ENCODE measurements at regions not wholly inside any gene's neighbourhood (a gene's known extent, or its start where the extent isn't known, plus 50 kb on each side); places are given as distances from the start of the nearest gene placed in this dataset.
"Not testable (repeated sequence)": the region's sequence is repeated elsewhere in the genome, so short reads cannot be mapped to it uniquely, and the experiment has no call there.

DNA sequence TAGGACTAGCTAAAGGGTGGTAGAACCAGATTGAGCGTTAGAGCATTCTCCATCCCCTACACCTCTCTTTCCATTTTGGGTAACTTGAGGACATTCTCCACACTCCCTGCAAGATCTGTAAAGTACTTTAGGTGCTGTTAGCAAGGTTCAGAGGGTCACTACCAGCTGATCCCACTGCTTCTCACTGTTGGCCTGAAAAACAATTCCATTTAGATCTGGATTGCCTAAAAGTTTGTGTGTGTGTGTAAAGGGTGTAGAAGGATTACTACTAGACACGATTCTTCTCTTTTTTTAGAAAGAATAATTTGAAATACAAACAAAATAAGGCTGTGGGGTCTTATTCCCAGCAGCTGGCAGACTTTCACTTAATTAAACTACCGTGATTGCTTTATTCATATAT lies 95.1 kb upstream of the TMEM178A start:
- no peak for DNase-seq (ENCODE audit: low read depth in 1 of 2, low spot score in 1 of 2)

DNA sequence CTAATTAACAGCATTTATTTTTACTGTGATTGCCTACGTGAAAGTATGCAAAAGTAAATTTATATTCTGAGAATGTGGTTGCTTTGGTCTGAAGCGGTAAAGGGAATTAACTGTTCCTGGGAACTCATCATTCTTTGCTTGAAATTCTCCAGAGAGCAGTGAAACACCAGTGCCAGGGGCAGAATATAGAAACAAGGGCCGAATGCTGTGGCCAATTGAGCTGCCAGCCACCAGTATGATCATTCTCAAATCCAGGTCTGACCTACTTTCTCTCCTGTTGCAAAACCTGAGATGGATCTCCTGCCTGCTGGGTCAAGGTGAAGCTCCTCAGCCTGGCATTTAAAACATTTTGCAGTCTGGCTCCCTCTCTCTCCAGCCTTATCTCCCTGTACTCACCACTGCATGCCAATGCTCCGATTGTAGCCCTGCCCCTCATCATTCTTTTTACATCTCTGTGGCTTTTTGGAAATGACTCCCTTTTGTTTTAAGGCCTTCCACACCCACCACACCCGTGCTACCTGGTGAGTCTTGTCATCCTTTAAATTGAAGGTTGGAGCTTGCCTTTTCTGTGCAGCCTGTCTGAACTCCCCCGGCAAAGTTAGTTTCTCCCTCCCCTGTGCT lies 94.5 kb upstream of the TMEM178A start:
- DNase-seq (ENCODE audit: low read depth in 1 of 2, low spot score in 1 of 2) = no peak

DNA sequence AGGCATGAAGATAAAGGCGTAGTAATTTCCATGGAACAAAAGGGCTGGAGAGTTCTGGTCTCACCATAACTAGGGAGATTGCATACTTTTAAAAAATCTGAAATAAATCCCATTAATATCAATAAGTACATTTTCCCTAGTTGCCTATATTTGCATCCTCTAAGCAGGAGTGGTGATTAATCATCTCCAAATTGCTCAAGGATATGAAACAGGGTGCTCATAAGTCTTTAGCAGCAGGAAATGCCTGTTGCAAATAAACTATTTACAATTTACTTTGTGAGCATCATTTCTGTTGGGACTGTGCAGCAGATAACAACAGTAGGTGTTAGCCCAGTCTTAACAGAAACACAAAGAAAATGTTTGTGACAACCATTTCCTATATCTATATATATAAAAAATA lies 92.4 kb upstream of the TMEM178A start:
- DNase-seq (ENCODE audit: low read depth in 1 of 2, low spot score in 1 of 2) = no peak

DNA sequence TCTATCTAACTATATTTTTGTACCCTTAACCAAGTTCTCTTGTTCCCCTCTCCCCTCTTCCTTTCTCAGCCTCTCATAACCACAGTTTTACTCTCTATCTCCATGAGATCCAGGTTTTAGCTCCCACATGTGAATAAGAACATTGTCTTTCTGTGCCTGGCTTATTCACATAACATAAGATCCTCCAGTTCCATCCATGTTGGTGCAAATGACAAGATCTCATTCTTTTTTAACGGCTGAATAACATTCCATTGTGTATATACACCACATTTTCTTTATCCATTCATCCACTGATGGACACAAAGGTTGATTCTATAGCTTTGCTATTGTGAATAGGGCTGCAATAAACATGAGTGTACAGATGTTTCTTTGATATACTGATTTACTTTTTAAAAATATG lies 83.9 kb upstream of the TMEM178A start:
- DNase-seq (ENCODE audit: low read depth in 1 of 2, low spot score in 1 of 2) = no peak

DNA sequence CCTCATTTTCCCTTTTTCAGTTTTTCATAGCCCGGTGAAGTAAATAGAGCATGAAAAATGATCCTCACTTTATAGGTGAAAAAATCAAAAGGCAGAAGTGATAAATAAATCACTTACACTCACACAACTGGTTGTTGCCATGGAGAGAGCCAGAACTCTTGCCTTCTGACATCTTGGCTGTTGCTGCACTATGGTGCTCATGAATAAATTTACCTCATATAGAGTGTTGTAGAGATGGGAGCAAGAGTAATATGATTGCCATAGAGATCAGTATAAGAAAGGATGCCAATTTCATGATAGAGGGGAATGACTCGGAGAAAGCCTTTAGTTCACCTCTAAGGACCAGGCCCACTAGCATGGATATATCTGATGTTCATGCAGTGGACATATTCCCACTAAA lies 82.5 kb upstream of the TMEM178A start:
- DNase-seq (ENCODE audit: low read depth in 1 of 2, low spot score in 1 of 2) = no peak

DNA sequence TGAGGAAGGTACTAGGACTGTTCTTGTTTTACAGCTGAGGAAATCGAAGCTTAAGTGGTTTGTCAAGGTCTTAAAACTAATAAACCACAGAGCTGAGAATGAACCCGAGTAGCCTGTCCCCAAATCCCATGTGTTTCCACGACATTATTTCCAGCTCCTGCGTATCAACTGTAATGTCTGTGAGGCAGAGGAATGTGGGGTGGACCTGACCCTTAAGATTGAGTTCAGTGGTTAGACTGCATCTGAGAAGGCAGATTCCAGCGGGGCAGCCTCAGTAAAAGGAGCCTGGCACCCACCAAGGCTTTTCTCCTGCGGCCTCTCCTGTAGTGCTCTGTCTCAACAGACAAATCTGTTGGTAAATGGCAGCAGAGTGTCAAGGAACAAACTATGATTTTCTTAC lies 81.9 kb upstream of the TMEM178A start:
- no peak for DNase-seq (ENCODE audit: low read depth in 1 of 2, low spot score in 1 of 2)

DNA sequence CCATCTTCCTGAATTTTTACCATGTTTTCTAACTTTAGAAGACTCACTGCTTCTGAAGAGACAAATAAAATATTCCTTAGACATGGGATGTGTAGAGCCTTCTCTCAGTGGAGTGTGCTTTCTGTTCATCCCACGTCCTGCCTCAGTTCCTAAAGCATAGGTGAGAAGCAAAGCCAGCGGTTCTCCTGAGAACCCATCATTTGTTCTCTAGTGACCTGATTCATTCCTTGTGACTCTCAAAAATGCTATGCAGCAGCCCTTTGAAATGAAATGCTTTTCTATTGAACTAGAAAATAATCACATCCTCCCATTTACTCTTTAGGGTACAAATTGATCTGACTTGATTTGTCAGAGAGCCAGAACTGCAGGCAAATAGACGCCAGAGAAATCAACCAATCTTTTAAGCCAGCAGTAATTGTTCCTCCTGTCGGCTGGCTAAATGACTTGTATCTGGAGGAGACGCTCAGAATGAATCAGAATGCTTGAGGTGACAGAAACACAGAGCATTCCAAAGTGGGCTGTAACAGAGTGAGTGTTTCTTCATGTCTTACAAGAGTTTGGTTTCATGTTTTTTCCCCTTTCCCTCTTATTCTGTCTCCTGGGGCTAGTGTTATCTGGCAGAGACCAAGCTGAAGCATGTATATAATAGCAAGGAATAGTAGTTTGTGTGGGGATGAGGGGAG lies 81.3 kb upstream of the TMEM178A start:
- DNase-seq (ENCODE audit: low read depth in 1 of 2, low spot score in 1 of 2) = no peak

DNA sequence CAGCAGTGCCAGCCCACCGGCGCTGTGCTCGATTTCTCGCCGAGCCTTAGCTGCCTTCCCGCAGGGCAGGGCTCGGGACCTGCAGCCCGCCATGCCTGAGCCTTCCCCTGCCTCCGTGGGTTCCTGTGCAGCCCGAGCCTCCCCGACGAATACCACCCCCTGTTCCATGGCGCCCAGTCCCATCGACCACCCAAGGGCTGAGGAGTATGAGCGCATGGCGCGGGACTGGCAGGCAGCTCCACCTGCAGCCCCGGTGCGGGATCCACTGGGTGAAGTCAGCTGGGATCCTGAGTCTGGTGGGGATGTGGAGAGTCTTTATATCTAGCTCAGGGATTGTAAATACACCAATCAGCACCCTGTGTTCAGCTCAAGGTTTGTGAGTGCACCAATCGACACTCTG lies 80.2 kb upstream of the TMEM178A start:
- DNase-seq (ENCODE audit: low read depth in 1 of 2, low spot score in 1 of 2) = not testable (repeated sequence)

DNA sequence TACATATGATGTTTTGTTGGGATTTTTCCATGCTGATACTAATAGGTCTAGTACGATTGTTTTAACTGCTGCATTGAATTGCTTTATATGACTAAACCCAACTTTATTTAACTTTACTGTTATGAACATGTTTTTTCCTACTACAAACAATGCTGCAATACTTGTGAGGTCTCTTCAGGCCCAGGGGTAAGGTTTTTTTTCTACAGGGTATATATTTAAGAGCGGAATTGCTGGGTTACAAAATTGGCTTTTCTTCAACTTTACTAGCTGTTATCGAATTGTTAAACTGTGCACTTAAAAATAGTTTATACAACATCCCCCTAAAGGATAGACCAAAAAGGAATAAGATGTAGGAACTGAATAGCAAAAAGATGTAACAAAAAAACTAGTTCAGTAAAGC lies 78.5 kb upstream of the TMEM178A start:
- DNase-seq (ENCODE audit: low read depth in 1 of 2, low spot score in 1 of 2) = no peak

DNA sequence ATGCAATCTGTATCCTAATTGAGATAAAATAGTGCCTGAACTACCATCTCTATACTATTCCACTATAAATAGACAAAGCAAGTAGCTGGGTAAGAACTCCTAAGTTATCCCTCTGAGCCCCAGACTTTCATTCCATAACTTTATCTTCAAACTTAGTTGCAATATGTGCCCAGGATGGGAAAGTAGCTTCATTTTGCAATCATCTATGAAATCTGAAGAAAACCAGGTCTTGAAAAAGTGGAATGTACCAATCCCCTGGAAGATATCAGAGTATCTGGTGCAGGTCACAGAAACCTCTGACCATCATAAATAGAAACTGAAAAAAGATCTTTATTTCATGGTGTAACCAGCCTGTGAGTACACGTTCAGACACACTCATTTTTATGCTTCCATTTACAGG lies 78.1 kb upstream of the TMEM178A start:
- no peak for DNase-seq (ENCODE audit: low read depth in 1 of 2, low spot score in 1 of 2)

DNA sequence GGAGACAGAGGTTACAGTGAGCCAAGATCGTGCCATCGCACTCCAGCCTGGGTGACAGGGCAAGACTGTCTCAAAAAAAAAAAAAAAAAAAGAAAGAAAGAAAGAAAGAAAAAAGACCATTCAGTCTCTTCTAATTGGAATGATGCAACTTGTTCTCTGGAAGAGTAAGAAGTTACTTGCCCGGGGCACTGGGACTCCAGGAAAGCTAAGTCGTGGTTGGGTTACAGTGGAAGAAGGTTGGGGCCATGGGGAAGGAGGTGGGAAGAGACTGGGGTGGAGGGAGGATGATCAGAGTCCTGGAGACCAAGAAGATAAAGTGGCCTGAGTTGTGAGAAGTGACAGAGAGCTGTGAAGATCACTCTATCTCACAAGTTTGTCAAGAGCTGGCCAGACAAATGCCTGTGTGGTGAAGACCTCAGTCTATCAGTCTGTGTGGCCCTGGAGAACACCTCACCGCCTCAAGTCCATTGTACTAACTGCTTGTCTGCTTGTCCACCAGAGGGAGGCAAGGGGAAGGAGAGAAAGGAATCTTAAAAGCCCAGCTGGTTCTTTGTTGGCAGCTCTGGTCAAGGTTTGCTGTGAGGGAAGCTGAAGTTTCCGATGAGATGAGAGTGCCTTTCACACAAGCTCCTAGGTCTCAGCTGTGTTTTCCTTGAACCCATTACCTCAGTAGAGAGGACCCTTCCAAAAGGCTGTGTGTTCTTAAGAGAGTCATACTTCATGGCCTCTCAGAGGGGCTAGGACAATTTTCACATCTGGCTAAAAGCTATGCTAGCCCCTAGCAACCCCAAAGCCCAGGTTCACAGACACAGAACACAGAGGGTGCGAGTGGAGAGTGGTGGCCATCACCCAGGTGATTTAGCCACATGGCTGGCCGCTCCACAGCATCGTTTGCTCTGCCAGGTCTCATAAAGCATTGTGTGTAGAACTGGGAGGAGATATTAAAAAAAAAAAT lies 72.0 kb upstream of the TMEM178A start:
- DNase-seq (ENCODE audit: low read depth in 1 of 2, low spot score in 1 of 2) = no peak

DNA sequence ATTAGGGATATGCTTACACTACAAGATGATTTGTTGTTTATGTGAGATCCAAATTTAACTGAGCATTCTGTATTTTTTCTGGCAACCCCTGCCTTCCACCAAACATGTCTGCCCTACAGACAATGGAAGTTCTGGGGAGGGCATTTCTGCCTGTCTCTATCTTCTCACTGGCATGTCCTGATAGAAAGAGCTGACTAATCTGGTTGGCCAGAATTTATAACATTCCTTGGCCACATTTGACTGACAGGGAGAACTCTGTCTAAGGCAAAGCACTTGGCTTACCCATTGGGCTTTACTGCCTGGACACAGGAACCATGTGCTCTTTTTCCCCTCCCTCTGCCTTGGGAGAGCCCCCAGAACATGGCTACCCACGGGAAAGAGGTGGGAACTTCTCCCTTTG lies 70.6 kb upstream of the TMEM178A start:
- DNase-seq (ENCODE audit: low read depth in 1 of 2, low spot score in 1 of 2) = no peak

DNA sequence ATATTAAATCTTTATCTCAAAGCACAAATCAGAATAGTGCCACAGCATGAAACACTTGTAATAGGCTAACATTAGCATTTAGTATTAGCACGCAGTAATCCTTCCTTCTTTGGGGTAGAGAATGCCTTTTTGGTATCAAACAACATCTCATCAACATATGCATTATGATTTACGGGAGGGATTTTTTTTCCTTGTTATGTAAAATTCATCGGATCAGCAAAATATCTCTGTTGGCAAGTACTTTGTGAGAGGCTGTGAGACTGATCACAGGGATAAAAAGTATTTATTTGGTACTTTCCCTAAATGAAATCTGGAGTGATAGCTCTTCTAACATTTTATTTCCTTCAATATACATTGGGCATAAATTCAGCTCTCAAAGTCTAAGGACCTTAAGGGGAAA lies 68.4 kb upstream of the TMEM178A start:
- DNase-seq (ENCODE audit: low read depth in 1 of 2, low spot score in 1 of 2) = no peak

DNA sequence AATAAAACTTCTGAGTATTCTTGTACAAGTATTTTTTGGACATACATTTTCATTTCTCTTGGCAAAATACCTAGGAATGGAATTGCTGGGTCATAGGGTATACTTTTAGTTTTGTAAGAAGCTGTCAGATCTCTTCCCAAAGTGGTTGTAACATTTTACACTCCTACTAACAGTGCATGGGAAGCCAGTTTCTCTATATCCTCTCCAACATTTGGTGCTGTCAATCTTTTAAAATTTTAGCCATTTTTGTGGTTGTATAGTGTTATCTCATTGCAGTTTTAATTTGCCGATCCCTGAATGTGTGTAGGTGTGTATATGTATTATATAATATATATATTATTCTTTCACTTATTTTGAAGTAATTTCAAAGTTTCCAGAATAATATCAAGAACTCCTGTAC lies 63.1 kb upstream of the TMEM178A start:
- no peak for DNase-seq (ENCODE audit: low read depth in 1 of 2, low spot score in 1 of 2)

DNA sequence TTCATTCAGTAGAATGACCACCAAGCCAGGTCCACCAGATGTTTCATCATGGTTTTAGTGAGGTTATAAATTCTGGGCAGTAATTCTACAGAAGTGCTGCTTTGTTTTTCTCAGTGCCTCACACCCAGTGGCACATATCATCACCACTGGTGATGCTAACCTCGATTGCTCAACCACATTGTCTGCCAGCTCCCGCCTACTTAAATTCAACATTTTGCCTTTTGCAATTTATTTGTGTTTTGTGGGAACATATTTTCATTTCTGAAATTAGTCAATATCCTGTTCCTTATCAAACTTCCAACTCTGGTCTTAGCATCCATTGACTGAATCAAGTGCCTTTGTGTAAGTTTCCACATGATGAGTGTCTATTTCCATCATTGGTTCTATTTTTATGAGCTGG lies 62.3 kb upstream of the TMEM178A start:
- DNase-seq (ENCODE audit: low read depth in 1 of 2, low spot score in 1 of 2) = no peak

DNA sequence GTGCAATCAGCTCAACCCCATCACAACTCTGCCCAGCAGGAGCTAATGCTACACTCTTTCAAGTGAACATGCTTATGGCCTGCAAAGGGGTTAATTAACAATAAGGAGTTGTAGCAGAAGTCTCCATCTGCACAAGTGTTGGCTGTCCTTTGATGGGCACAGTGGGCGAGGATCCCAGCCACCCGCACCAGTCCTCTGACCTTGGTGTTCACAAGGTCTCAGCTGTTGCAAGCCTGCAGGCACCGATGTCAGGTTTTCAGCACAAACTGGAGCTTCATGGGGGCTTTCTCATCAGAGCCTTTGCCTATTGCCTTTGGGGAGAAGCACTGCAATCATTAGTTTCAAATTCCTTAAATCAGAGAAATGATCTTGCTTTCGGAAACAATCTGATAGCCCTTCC lies 60.9 kb upstream of the TMEM178A start:
- DNase-seq (ENCODE audit: low read depth in 1 of 2, low spot score in 1 of 2) = no peak

DNA sequence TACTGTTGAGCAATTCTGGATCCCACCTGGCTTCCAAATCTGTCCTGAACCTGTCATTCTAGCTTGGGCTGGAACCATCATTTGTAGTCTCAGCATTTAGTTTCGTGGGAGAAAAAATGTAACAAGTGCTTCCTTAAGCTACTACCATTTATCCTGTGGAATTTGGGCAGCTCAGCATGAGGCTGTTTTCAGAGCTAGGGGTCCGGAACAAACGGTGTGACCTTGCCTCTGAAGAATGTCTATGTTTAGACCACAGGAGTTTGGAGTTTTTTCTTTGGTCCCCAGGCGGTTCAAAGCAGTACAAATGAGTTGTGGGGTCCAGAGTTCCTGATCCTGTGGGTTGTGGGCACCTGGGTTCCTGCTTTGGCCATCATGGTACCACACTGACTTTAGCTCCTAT lies 59.1 kb upstream of the TMEM178A start:
- DNase-seq (ENCODE audit: low read depth in 1 of 2, low spot score in 1 of 2) = no peak

DNA sequence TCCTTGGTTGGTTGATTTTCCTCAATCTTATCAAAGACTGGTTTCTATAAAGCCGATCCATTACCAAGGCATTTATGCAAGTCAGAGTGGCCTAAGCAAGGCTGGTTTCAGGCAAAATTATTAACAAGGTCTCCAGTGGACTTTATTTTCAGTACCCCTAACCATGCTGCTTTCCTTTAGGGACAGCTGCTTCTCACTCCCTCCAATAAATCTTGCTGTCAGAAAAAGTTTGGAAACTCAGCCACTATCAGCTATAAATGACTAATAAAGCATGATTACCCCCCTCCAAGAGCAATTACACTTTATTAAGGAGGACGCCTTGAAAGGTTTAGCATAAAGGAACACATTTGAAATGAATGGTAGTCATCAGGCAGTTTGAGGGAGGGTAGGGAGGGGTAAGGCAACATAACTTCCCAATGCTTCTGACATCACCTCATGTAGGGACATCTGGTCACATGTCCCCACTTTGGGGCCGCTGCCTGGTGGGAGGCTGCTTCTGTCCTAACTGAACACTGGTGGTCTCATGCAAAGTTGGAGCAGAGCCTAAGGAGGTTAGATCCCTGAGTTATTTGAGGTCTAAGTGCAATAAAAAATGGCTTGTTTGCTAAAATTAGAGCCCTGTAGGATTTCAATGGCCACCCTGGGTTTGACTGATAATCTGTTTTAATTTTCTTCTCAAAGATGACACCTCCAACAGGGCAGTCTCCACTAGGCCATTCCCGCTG lies 58.0 kb upstream of the TMEM178A start:
- DNase-seq (ENCODE audit: low read depth in 1 of 2, low spot score in 1 of 2) = no peak

DNA sequence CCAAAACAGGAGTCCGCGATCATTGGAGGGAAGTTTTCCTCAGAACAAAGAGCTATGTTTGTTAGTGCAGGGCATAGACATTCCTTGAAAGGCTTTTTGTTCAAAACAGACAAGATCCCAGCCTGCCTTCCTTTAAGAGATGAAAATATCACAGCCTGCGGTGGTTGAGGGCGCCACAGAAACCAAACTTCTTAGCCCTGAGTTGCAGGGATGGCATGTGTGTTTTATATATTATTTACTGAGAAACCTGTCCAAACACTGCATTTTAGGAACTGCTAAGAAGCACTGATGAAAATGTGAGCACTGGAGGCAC lies 57.5 kb upstream of the TMEM178A start:
- DNase-seq (ENCODE audit: low read depth in 1 of 2, low spot score in 1 of 2) = no peak

DNA sequence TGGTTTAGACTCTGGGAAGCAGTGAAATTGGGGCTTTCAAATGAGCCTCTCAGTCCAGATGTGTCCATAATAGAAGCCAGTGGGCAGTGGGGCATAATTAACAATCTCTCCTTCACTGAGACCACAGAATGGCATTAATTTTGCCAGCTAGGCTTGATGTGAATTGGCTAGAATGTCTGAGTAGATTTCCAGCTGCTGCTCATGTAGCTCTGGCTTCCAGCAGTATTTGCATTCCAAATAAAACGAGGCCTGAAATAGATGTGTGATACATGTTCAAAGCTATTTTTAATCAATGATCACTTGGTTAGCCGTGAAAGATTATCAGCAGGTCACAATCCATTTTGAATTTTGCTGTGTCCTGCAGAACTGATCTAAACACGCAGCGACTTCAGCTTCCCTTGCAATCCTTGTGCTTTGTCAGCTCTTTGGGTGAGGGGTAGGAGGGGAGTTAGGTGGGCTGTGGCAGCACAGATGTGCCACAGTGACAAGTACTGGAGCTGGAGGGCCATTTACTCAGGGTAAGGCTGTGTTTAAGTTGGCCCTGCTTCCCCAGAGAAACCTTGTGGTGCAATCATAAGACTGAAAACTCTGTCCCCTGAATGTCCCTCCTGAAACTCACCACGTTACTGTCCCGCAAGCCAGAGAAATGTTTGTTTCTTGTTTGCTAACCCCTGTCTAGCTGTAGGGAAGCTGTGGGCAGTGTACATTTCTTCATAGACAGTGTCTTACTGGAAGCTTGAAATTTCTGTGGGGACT lies 56.9 kb upstream of the TMEM178A start:
- no peak for DNase-seq (ENCODE audit: low read depth in 1 of 2, low spot score in 1 of 2)

DNA sequence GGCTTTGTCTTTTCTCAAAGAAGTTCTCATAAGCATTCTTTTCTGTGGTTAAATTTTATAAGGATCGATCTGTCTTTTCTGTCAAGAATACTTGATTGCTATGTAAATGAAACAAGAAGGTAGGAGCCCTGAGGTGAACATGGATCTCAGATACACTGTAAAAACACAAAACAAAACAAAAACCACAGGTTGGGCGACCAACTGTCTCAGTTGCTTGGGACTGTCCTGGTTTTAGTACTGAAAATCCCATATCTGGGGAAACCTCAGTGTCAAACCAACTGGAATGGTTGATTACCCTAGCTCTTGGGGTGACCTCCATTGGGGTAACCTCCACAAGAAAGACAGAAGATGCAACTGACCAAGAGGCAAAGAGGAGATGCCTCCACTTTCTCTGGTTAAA lies 55.8 kb upstream of the TMEM178A start:
- DNase-seq (ENCODE audit: low read depth in 1 of 2, low spot score in 1 of 2) = no peak
